MM.1S (cell line): ENCODE measurements at regions not wholly inside any gene's neighbourhood (a gene's known extent, or its start where the extent isn't known, plus 50 kb on each side); places are given as distances from the start of the nearest gene placed in this dataset.

Experiments used
- DNase-seq: peaks from one replicate; pipeline ENCODE4 v3.0.0-alpha.2; 2015
- H2AFZ ChIP-seq: fragments of 300-600 bp; sonication (generic); 2 replicates; pipeline ENCODE4 v1.6.0; 2016; ENCODE audit warnings: antibody characterized with exemption, low read length
- H3F3A ChIP-seq: fragments of 300-600 bp; sonication (generic); 2 replicates; pipeline ENCODE4 v1.6.1; 2016; ENCODE audit warnings: mild to moderate bottlenecking, antibody characterized with exemption, low read length, moderate library complexity, mixed read lengths; ENCODE audit not compliant: insufficient read depth
- H3K27ac ChIP-seq: fragments of 300-600 bp; sonication (generic); 2 replicates; pipeline ENCODE4 v1.5.1; 2016; ENCODE audit warnings: mild to moderate bottlenecking, low read length
- H3K27me3 ChIP-seq: fragments of 300-600 bp; sonication (generic); replicated peaks from 2 replicates; pipeline ENCODE4 v1.6.0; 2016; ENCODE audit warnings: low read length; ENCODE audit not compliant: insufficient read depth
- H3K36me3 ChIP-seq: fragments of 300-600 bp; sonication (generic); replicated peaks from 2 replicates; pipeline ENCODE4 v1.6.1; 2016; ENCODE audit warnings: mild to moderate bottlenecking, low read length, mixed read lengths; ENCODE audit not compliant: insufficient read depth
- H3K4me1 ChIP-seq: fragments of 300-600 bp; sonication (generic); 2 replicates; pipeline ENCODE4 v1.6.1; 2016; ENCODE audit warnings: low read length, mixed read lengths
- H3K4me2 ChIP-seq: fragments of 300-600 bp; sonication (generic); 2 replicates; pipeline ENCODE4 v1.6.0; 2016; ENCODE audit warnings: low read depth, low read length
- H3K4me3 ChIP-seq: fragments of 300-600 bp; sonication (generic); 2 replicates; pipeline ENCODE4 v1.5.1; 2016; ENCODE audit warnings: low read length, mixed read lengths
- H3K79me2 ChIP-seq: fragments of 300-600 bp; sonication (generic); 2 replicates; pipeline ENCODE4 v1.6.1; 2016; ENCODE audit warnings: mixed run types, low read length, mixed read lengths
- H3K9ac ChIP-seq: fragments of 300-600 bp; sonication (generic); 2 replicates; pipeline ENCODE4 v1.6.1; 2016; ENCODE audit warnings: low read length, mixed read lengths
- H3K9me2 ChIP-seq: fragments of 300-600 bp; sonication (generic); replicated peaks from 2 replicates; pipeline ENCODE4 v1.6.1; 2016; ENCODE audit warnings: mild to moderate bottlenecking, low read length, mixed read lengths; ENCODE audit not compliant: insufficient read depth
- H3K9me3 ChIP-seq: fragments of 300-600 bp; sonication (generic); replicated peaks from 2 replicates; pipeline ENCODE4 v1.6.1; 2016; ENCODE audit warnings: mild to moderate bottlenecking, low read length, mixed read lengths; ENCODE audit not compliant: insufficient read depth
- H4K20me1 ChIP-seq: fragments of 300-600 bp; sonication (generic); 2 replicates; pipeline ENCODE4 v1.6.1; 2016; ENCODE audit warnings: mild to moderate bottlenecking, low read length, moderate library complexity, mixed read lengths; ENCODE audit not compliant: insufficient read depth
- EZH2 ChIP-seq: fragments of 300-600 bp; sonication (generic); optimal IDR thresholded peaks from 2 replicates; pipeline ENCODE3; 2017; ENCODE audit warnings: low read depth, mild to moderate bottlenecking, antibody characterized with exemption, low read length, mixed read lengths
- EZH2phosphoT487 ChIP-seq: fragments of 300-600 bp; sonication (generic); IDR thresholded peaks from 2 replicates; pipeline ENCODE4 v1.6.1; 2018; ENCODE audit warnings: antibody characterized with exemption, low read length
- TF ChIP-seq, protein P1 (sequence below): fragments of 300-600 bp; sonication (generic); IDR thresholded peaks from 2 replicates; pipeline ENCODE4 v1.5.1; 2016; ENCODE audit warnings: antibody characterized with exemption, low read length, mixed read lengths

DNA sequence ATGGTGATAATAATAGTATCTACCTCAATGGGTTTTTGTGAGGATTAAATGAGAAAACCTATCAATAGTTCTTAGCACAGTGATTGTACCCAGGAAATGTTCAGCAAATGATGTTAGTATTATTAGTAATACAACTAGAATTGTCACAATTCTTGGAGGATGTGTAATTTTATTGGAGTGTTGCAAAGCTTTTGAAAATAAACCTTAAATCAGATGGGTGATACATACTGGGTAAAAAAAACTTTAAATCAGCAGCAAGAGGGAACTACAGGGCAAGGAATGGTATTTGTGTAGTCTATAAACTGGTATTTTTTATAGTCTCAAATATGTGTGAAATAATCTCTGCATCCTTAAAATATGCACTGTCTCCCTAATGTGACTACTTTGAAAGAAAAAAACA is 371.6 kb downstream of the PIK3R1 start:
- Histone ChIP-seq H3K4me2 (no peak overlapping the region), H3K9me2 (no peaks in the 10 kb centered on the region), H3K4me1 (no peaks in the 10 kb centered on the region), H3K79me2 (no peaks in the 10 kb centered on the region), H3K9me3 (no peaks in the 10 kb centered on the region), H4K20me1 (no peaks in the 10 kb centered on the region), H3K27me3 (no peaks in the 10 kb centered on the region), H3K27ac (no peak overlapping the region), H3K36me3 (no peaks in the 10 kb centered on the region), H3K4me3 (no peak overlapping the region), H2AFZ (no peak overlapping the region), H3K9ac (no peak overlapping the region), H3F3A (no peaks in the 10 kb centered on the region)
- no peak for DNase-seq
- TF ChIP-seq, protein P1, sequence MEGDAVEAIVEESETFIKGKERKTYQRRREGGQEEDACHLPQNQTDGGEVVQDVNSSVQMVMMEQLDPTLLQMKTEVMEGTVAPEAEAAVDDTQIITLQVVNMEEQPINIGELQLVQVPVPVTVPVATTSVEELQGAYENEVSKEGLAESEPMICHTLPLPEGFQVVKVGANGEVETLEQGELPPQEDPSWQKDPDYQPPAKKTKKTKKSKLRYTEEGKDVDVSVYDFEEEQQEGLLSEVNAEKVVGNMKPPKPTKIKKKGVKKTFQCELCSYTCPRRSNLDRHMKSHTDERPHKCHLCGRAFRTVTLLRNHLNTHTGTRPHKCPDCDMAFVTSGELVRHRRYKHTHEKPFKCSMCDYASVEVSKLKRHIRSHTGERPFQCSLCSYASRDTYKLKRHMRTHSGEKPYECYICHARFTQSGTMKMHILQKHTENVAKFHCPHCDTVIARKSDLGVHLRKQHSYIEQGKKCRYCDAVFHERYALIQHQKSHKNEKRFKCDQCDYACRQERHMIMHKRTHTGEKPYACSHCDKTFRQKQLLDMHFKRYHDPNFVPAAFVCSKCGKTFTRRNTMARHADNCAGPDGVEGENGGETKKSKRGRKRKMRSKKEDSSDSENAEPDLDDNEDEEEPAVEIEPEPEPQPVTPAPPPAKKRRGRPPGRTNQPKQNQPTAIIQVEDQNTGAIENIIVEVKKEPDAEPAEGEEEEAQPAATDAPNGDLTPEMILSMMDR, result no peak
- TF ChIP-seq EZH2, result no peak
- no peak for TF ChIP-seq EZH2phosphoT487

DNA sequence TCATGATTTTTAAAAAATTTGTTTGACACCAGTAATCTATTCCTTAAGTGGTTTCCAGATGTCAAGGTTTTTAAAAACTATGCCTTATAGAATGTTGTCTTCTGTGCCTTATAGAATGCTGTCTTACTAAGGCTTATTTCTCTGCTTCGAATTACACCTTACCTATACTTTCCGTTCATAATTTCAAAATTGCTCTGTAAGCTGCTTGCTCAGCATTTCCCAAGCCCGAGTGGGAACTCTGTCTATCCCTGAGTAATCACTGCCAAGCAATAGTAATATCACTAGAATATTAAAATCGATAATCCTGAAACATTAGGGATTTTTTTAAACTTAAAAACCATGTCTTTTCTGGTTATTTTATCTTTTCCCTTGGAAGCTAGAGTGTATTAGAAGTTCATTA is 376.3 kb downstream of the PIK3R1 start:
- Histone ChIP-seq H3K4me1 (no peaks in the 10 kb centered on the region), H3K36me3 (no peaks in the 10 kb centered on the region), H3K27ac (no peak overlapping the region), H3K9me2 (no peaks in the 10 kb centered on the region), H3K9me3 (no peaks in the 10 kb centered on the region), H4K20me1 (no peaks in the 10 kb centered on the region), H3K27me3 (no peaks in the 10 kb centered on the region), H3K9ac (no peak overlapping the region), H3K4me2 (no peak overlapping the region), H3K4me3 (no peak overlapping the region), H3K79me2 (no peaks in the 10 kb centered on the region), H3F3A (no peaks in the 10 kb centered on the region), H2AFZ (no peak overlapping the region)
- TF ChIP-seq EZH2phosphoT487, result no peak
- TF ChIP-seq, protein P1, result no peak
- TF ChIP-seq EZH2, result no peak
- DNase-seq, result no peak

DNA sequence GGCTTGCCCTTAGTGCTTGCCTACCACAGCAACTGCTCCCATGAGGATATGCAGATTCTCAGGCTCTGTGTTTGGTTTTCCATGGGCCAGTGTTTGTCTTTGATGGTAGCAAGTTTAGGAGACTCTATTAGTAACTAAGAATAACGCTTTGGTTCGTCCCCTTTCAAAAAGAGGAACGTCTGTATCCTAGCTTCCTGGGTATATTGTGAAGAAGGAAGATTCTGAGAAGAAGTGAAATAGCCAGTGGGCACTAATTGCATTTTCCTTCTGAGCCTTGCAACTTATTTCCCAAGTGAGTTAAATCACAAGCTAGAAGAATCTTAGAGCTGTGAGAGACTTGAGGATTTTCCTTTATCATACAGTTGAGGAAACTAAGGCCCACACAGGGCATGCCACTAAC is 376.8 kb downstream of the PIK3R1 start:
- Histone ChIP-seq H3K9ac (no peak overlapping the region), H3K36me3 (no peaks in the 10 kb centered on the region), H3K9me3 (no peaks in the 10 kb centered on the region), H3F3A (no peaks in the 10 kb centered on the region), H3K27me3 (no peaks in the 10 kb centered on the region), H3K4me3 (no peak overlapping the region), H3K4me1 (no peaks in the 10 kb centered on the region), H3K4me2 (no peak overlapping the region), H3K27ac (no peak overlapping the region), H2AFZ (no peak overlapping the region), H3K9me2 (no peaks in the 10 kb centered on the region), H3K79me2 (no peaks in the 10 kb centered on the region), H4K20me1 (no peaks in the 10 kb centered on the region)
- DNase-seq, result no peak
- TF ChIP-seq EZH2phosphoT487 (no peak), EZH2 (no peak)
- TF ChIP-seq, protein P1, result no peak
